GM20000 (cell line): ENCODE measurements at regions not wholly inside any gene's neighbourhood (a gene's known extent, or its start where the extent isn't known, plus 50 kb on each side); places are given as distances from the start of the nearest gene placed in this dataset.
"Not testable (repeated sequence)": the region's sequence is repeated elsewhere in the genome, so short reads cannot be mapped to it uniquely, and the experiment has no call there.

Experiments used
- DNase-seq: peaks from one replicate; pipeline ENCODE4 v3.0.0; 2012; ENCODE audit warnings: low spot score
- TF ChIP-seq, protein P1 (sequence below): IDR thresholded peaks from 2 replicates; pipeline ENCODE4 v1.5.1; 2012; ENCODE audit warnings: mild to moderate bottlenecking, control low read depth; ENCODE audit errors: extremely low read depth, missing control alignments

DNA sequence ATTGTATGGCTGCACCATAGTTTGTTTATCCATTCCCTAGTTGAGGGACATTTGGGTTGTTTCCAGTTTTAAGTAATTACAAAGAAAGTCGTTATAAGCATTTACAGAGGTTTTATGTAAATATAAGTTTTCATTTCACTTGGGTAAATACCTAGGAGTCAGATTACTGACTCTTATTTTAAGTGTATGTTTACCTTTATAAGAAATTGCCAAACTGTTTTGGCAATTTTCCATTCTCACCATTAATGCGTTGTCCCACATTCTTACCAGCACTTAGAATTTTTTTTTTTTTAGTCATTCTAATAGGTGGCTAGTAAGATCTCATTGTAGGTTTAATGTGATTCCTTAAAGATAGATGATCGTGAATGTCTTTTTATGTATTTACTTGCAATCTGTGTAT lies 121.5 kb upstream of the NR3C2 start:
- DNase-seq: no peak

DNA sequence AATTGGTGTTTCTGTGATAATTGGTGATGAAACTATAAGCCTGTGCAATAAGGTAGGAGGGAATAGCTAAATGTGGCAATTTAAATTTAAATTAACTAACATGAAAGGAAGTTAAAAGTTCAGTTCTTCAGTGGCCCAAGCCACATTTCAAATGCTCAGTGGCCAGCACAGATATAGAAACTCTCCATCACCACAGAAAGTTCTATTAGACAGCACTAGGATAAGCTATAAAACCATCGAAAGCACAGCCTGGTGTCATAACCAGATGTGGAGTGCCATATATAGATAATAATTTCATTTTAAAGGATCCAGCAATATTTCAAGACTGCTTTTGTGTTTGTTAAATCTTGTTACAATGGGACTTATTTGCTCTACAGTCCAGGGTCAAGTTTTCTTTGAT lies 119.3 kb upstream of the NR3C2 start:
- DNase-seq: no peak
- TF ChIP-seq, protein P1, sequence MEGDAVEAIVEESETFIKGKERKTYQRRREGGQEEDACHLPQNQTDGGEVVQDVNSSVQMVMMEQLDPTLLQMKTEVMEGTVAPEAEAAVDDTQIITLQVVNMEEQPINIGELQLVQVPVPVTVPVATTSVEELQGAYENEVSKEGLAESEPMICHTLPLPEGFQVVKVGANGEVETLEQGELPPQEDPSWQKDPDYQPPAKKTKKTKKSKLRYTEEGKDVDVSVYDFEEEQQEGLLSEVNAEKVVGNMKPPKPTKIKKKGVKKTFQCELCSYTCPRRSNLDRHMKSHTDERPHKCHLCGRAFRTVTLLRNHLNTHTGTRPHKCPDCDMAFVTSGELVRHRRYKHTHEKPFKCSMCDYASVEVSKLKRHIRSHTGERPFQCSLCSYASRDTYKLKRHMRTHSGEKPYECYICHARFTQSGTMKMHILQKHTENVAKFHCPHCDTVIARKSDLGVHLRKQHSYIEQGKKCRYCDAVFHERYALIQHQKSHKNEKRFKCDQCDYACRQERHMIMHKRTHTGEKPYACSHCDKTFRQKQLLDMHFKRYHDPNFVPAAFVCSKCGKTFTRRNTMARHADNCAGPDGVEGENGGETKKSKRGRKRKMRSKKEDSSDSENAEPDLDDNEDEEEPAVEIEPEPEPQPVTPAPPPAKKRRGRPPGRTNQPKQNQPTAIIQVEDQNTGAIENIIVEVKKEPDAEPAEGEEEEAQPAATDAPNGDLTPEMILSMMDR: no peak

More for the DNA sequence above, 121.5 kb upstream of the NR3C2 start:
- TF ChIP-seq, protein P1: no peak

GRCh38 chr4:148557793-148558192 lies 115.6 kb upstream of the NR3C2 start:
- TF ChIP-seq, protein P1: no peak
- no peak for DNase-seq

DNA sequence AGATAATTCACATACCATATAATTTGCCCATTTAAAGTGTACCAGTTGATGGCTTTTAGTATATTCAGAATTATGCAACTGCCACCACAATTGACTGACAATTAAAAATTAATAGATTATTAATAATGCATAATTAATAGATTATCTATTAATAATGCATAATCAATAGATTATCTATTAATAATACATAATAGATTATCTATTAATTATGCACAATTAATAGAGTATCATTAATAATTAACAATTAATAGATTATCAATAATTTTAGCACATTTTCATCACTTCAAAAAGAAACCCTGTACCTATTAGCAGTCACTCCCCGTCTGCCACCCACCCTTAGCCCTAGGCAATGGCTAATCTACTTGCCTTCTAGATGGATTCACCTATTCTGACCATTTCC lies 108.6 kb upstream of the NR3C2 start:
- no peak for DNase-seq
- TF ChIP-seq, protein P1: no peak

DNA sequence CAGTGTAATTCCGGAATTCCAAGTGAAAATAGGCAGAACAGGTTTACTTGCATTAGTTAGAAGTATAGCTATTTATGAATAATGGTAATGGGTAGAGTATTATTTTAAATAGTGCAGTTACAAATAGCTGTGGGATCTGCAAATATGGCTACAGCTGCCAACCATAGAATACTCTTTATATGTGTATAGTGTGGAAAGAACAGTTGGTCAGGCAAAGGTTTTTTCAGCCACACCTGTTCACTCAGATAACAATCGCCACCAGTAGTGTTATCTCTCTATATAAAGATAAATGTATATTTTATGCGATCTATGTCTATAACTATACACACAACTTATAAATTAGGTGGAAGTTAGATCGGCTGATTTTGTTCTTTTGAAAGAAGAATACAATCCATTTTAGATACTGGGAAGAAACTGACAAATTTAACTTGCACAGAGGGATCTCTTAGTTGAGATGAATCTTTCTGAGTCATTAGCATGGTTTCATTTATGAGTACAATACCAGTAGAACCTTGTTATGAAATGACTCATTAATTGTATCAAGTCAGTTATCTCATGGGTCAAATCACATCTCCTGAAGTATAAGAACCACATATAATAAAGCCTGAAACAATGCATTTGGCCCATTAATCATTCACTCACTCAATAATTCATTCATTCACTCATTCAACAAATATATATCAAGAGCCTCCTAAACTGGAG lies 100.9 kb upstream of the NR3C2 start:
- TF ChIP-seq, protein P1: no peak
- DNase-seq: no peak

DNA sequence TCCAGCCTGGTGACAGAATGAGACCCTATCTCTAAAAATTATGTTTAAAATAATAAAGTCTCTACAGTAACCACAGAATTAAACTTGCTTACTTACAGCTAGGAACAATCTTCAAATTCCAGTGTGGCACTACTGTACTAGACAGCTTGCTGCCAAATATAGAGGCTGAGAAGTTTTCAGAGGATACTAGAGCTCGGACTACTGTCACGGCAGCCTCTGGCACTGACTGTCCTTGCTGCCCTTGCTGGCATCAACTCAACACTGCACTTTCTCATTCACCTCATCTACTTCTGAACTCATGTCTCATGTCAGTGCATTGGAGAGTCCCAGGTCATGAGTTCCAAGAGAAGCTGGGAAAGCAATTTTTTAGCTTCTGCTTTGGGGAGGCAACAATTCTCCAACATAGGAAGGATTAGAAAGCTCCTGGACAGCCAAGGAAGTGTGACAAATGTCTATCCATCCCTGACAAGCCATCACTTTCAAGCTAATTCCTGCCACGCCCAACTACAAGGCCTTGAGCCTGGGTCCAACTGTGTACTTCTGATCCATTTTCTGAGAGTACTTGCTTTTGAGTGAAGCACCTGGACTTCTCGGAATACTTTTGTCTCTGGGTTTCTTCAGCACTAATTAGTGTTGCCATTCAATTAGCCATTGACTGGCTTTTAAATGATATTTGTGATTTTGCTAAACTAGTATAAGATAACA lies 98.6 kb upstream of the NR3C2 start:
- DNase-seq: no peak
- TF ChIP-seq, protein P1: no peak

- DNase-seq: no peak
- TF ChIP-seq, protein P1: no peak
These were observed 97.2 kb upstream of the NR3C2 start for GRCh38 chr4:148539387-148539786.

DNA sequence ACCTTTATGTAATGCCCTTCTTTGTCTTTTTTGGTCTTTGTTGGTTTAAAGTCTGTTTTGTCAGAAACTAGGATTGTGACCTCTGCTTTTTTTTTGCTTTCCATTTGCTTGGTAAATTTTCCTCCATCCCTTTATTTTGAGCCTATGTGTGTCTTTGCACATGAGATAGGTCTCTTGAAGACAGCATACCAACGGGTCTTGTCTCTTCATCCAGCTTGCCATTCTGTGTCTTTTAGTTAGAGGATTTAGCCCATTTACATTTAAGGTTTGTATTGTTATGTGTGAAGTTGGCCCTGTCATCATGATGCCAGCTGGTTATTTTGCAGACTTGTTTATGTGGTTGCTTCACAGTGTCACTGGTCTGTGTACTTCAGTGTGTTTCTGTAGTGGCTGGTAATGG lies 91.6 kb upstream of the NR3C2 start:
- DNase-seq: not testable (repeated sequence)
